HEK293 (cell line): ENCODE measurements at regions not wholly inside any gene's neighbourhood (a gene's known extent, or its start where the extent isn't known, plus 50 kb on each side); places are given as distances from the start of the nearest gene placed in this dataset.
A peak's percentile ranks its signal among the peaks of the same experiment; 100 is the strongest.

Source experiments
- CTCF ChIA-PET: fragments of 350-600 bp; formaldehyde crosslinking; extraction: SDS; loops from one replicate; lab custom pipeline; 2021; ENCODE audit warnings: antibody characterized with exemption; lab: Yijun Ruan, JAX
- POLR2A ChIA-PET: fragments of 300-600 bp; formaldehyde crosslinking; extraction: SDS; loops from one replicate; lab custom pipeline; 2020; ENCODE audit warnings: antibody characterized with exemption, inconsistent platforms; lab: Yijun Ruan, JAX
- H3K27ac ChIP-seq: fragments of 200-500 bp; sonication (Bioruptor generic); 2 replicates; pipeline ENCODE4 v1.5.1; 2014; ENCODE audit warnings: low read depth, low read length, control low read depth, inconsistent platforms; ENCODE audit errors: extremely low read depth
- H3K36me3 ChIP-seq, 2 experiments: fragments of 200-500 bp in 1 of 2; sonication (Bioruptor generic) in 1 of 2; 1 replicate in 1 of 2; 2 replicates in 1 of 2; pipeline ENCODE4 v1.5.1; 2014 to 2017; ENCODE audit warnings: inconsistent platforms in 2 of 2, low read length in 2 of 2; ENCODE audit not compliant: control insufficient read depth in 2 of 2, insufficient read depth in 1 of 2
- H3K4me1 ChIP-seq: fragments of 200-500 bp; sonication (Bioruptor generic); 2 replicates; pipeline ENCODE4 v1.5.1; 2014; ENCODE audit warnings: mild to moderate bottlenecking, low read length, inconsistent platforms; ENCODE audit not compliant: control insufficient read depth, insufficient read depth
- H3K4me3 ChIP-seq: 2 replicates; pipeline ENCODE4 v1.5.1; 2011; ENCODE audit warnings: low read depth, mild to moderate bottlenecking, control low read depth, low read length, moderate library complexity
- H3K9me3 ChIP-seq: fragments of 200-500 bp; sonication (Bioruptor generic); 2 replicates; pipeline ENCODE4 v1.5.1; 2014; ENCODE audit warnings: low read depth, low read length, inconsistent platforms; ENCODE audit not compliant: control insufficient read depth, insufficient read depth
- FEZF1 ChIP-seq: fragments of 450-650 bp; formaldehyde crosslinking; IDR thresholded peaks from 2 replicates; pipeline ENCODE4 v1.5.1; 2016; ENCODE audit warnings: missing biosample characterization, missing genetic modification characterization
- KLF10 ChIP-seq: fragments of 450-650 bp; IDR thresholded peaks from 2 replicates; pipeline ENCODE4 v1.5.1; 2018; ENCODE audit warnings: missing biosample characterization, mild to moderate bottlenecking, missing genetic modification characterization
- KLF17 ChIP-seq: fragments of 450-650 bp; formaldehyde crosslinking; IDR thresholded peaks from 2 replicates; pipeline ENCODE4 v1.5.1; 2016; ENCODE audit warnings: missing biosample characterization, missing genetic modification characterization
- REST ChIP-seq: fragments of 450-650 bp; formaldehyde crosslinking; IDR thresholded peaks from 2 replicates; pipeline ENCODE4 v1.5.1; 2016; ENCODE audit warnings: missing biosample characterization, missing genetic modification characterization
- WT1 ChIP-seq: fragments of 450-650 bp; formaldehyde crosslinking; IDR thresholded peaks from 2 replicates; pipeline ENCODE4 v1.5.1; 2016; ENCODE audit warnings: missing biosample characterization, missing genetic modification characterization
- ZBTB26 ChIP-seq: fragments of 450-650 bp; formaldehyde crosslinking; optimal IDR thresholded peaks from 2 replicates; pipeline ENCODE3; 2016; ENCODE audit warnings: missing biosample characterization, mild to moderate bottlenecking, missing genetic modification characterization
- ZBTB48 ChIP-seq: fragments of 450-650 bp; formaldehyde crosslinking; IDR thresholded peaks from 2 replicates; pipeline ENCODE4 v1.5.1; 2016; ENCODE audit warnings: missing biosample characterization, missing genetic modification characterization
- ZNF2 ChIP-seq: fragments of 450-650 bp; formaldehyde crosslinking; IDR thresholded peaks from 2 replicates; pipeline ENCODE4 v1.5.1; 2016; ENCODE audit warnings: missing biosample characterization, missing genetic modification characterization
- ZNF280C ChIP-seq: fragments of 450-650 bp; formaldehyde crosslinking; IDR thresholded peaks from 2 replicates; pipeline ENCODE4 v1.5.1; 2016; ENCODE audit warnings: missing biosample characterization, missing genetic modification characterization
- ZNF335 ChIP-seq: fragments of 450-650 bp; formaldehyde crosslinking; conservative IDR thresholded peaks from 2 replicates; pipeline ENCODE4 v1.5.1; 2016; ENCODE audit warnings: missing biosample characterization, missing genetic modification characterization
- ZNF341 ChIP-seq: fragments of 450-650 bp; formaldehyde crosslinking; IDR thresholded peaks from 2 replicates; pipeline ENCODE4; 2016; ENCODE audit warnings: low read depth, missing biosample characterization, missing genetic modification characterization
- ZNF639 ChIP-seq: fragments of 450-650 bp; formaldehyde crosslinking; IDR thresholded peaks from 2 replicates; pipeline ENCODE4 v1.5.1; 2016; ENCODE audit warnings: missing biosample characterization, missing genetic modification characterization
- ZNF654 ChIP-seq: fragments of 450-650 bp; formaldehyde crosslinking; IDR thresholded peaks from 2 replicates; pipeline ENCODE4 v1.5.1; 2016; ENCODE audit warnings: low read depth, missing biosample characterization, missing genetic modification characterization
- ZNF658 ChIP-seq: fragments of 450-650 bp; formaldehyde crosslinking; IDR thresholded peaks from 2 replicates; pipeline ENCODE4; 2016; ENCODE audit warnings: missing biosample characterization, missing genetic modification characterization
- ZNF777 ChIP-seq: fragments of 450-650 bp; formaldehyde crosslinking; IDR thresholded peaks from 2 replicates; pipeline ENCODE4 v1.5.1; 2017; ENCODE audit warnings: missing biosample characterization, missing genetic modification characterization, borderline replicate concordance

GRCh38 chr15:58240191-58240932 is 102.2 kb downstream of the AQP9 start (continued):
- TF ChIP-seq REST (tag by site-specific recombination) = no peak

- H3K36me3 ChIP-seq = no peaks in the 10 kb centered on the region
- POLR2A ChIA-PET = no interaction called here
- H3K9me3 ChIP-seq = no peaks in the 10 kb centered on the region
- H3K4me1 ChIP-seq = no peaks in the 10 kb centered on the region
- H3K27ac ChIP-seq = no peak overlapping the region
- CTCF ChIA-PET = interaction anchor here (0.9 kb wide), 1 partner anchor 12 kb away, joined by 4 read pairs; no protein-coding TSS in a partner anchor
- no peak overlapping the region for H3K4me3 ChIP-seq
- TF ChIP-seq ZNF280C (tag by site-specific recombination) (no peak), KLF10 (tag by site-specific recombination) (no peak), WT1 (peak; percentile 28; the same call in 1 of the 2 replicates), ZNF341 (tag by site-specific recombination) (peak; percentile 83), ZBTB48 (tag by site-specific recombination) (0 out of 2 replicates have a peak, but pooled peaks have one; percentile 42)
Measured at GRCh38 chr15:58241872-58242271, 103.7 kb downstream of the AQP9 start.

- H3K27ac ChIP-seq = no peak overlapping the region
- no peak for TF ChIP-seq REST (tag by site-specific recombination)
- 0 out of 2 replicates have a peak, but pooled peaks have one; percentile 34 for TF ChIP-seq FEZF1 (tag by site-specific recombination)
- TF ChIP-seq, all 188 proteins: peak for 1
- no peaks in the 10 kb centered on the region for H3K4me1 ChIP-seq
- H3K9me3 ChIP-seq = no peaks in the 10 kb centered on the region
- CTCF ChIA-PET = no interaction called here
- no peak overlapping the region for H3K4me3 ChIP-seq
- H3K36me3 ChIP-seq = no peaks in the 10 kb centered on the region
- POLR2A ChIA-PET = no interaction called here
Measured at GRCh38 chr15:58243070-58243469, 104.9 kb downstream of the AQP9 start.

- Histone ChIP-seq H3K27ac (no peak overlapping the region), H3K4me1 (no peaks in the 10 kb centered on the region), H3K9me3 (no peaks in the 10 kb centered on the region), H3K36me3 (no peaks in the 10 kb centered on the region), H3K4me3 (no peak overlapping the region)
- ChIA-PET CTCF (no interaction called here), POLR2A (no interaction called here)
- TF ChIP-seq ZNF777 (tag by site-specific recombination) (no peak), KLF17 (tag by site-specific recombination) (no peak), ZNF2 (tag by site-specific recombination) (no peak), ZNF639 (no peak), ZNF654 (tag by site-specific recombination) (no peak), ZNF335 (tag by site-specific recombination) (no peak), ZNF658 (tag by site-specific recombination) (no peak), ZBTB26 (tag by site-specific recombination) (no peak)
Measured at GRCh38 chr15:58244536-58244935, 106.4 kb downstream of the AQP9 start.
